ENCODE measurements at regions not wholly inside any gene's neighbourhood (a gene's known extent, or its start where the extent isn't known, plus 50 kb on each side); places are given as distances from the start of the nearest gene placed in this dataset.

DNA sequence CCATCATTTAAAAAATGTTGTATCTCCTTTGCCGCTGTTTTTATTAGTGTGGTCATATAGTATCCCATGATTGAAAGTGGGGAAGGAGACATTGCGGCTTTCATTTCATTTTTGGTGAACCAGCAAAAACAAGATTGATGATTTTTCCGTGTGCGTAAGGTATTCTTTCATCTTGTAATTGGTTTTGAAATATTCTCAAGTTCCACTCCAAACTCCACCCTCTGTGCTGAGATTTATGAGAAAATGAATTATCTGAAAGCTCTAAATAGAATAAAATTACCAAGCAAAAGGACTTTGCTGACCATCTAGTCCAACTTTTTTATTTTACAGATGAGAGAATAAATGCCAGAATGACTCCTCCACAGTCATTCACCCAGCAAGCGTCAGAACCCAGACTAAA lies 103.1 kb upstream of the MPDZ start:
- TF ChIP-seq SUZ12 (IDR thresholded peaks at IDR 0.05): no peak
- TF ChIP-seq FOXM1 (IDR thresholded peaks at IDR 0.05; ENCODE audit: borderline replicate concordance): no peak
- no peak for TF ChIP-seq SP1 (IDR thresholded peaks at IDR 0.05)
- TF ChIP-seq NFRKB (IDR thresholded peaks at IDR 0.05): no peak
- TF ChIP-seq, protein P1, sequence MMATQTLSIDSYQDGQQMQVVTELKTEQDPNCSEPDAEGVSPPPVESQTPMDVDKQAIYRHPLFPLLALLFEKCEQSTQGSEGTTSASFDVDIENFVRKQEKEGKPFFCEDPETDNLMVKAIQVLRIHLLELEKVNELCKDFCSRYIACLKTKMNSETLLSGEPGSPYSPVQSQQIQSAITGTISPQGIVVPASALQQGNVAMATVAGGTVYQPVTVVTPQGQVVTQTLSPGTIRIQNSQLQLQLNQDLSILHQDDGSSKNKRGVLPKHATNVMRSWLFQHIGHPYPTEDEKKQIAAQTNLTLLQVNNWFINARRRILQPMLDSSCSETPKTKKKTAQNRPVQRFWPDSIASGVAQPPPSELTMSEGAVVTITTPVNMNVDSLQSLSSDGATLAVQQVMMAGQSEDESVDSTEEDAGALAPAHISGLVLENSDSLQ (IDR thresholded peaks at IDR 0.05): no peak
- no peak for TF ChIP-seq ZNF384 (IDR thresholded peaks at IDR 0.05)
- no peak for TF ChIP-seq ELF4 (IDR thresholded peaks at IDR 0.05)
- no peak for TF ChIP-seq BHLHE40 (IDR thresholded peaks at IDR 0.05; ENCODE audit: borderline replicate concordance)
- no peak for TF ChIP-seq FOXA1 (IDR thresholded peaks at IDR 0.05)
- TF ChIP-seq HDGF (IDR thresholded peaks at IDR 0.05; ENCODE audit: borderline replicate concordance): no peak
- TF ChIP-seq LEF1 (IDR thresholded peaks at IDR 0.05; ENCODE audit: borderline replicate concordance): no peak
- no peak for TF ChIP-seq TARDBP (IDR thresholded peaks at IDR 0.05)

Measured in HEK293T (cell line).